CD4-positive, alpha-beta T cell treated with Interleukin-1 beta for 1 hour (primary cell): ENCODE measurements at regions not wholly inside any gene's neighbourhood (a gene's known extent, or its start where the extent isn't known, plus 50 kb on each side); places are given as distances from the start of the nearest gene placed in this dataset.
"Not testable (repeated sequence)": the region's sequence is repeated elsewhere in the genome, so short reads cannot be mapped to it uniquely, and the experiment has no call there.

Source experiments
- DNase-seq, 2 donors: peaks; one replicate each; pipeline ENCODE4 v3.0.0-alpha.2; 2020 to 2022

DNA sequence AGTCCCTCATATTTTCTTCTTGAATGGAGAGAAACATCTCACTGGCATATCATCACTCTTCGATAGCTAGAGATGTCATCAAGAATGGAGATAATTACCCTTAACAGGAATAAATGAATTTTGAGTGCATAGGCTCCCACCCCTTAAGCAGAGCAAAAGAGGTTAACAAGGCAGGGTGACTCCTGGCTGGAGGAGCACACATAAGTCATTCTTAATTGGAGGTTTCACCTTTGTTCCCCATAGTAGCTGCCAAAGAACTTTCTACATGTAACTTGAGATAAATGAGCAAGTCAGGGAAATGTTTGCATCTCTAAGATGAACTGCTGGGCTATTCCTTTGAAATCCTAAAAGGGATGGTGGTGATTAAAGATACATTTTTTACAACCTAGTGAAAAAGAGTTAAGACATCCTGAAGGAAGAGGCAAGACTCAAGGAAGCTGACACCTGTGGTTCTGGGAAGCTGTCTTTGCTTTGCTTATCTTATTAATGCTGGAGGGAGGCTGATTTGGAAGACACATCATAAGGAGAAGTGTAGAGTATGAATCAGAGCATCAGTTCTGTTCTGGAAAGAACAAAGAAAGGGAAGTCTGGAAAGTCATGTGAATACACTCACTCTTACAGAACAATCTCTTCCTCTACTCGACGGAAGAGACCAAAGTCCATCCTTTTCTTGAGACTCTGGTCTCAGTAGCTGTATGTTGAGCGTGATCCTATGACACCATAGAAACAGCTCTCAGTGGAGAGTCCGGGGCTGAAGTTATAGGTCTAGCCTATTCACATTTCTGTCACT, 326.3 kb downstream of the OSTF1 start:
- DNase-seq = no peak

- no peak for DNase-seq
Observed at GRCh38 chr9:75417471-75417870, 329.2 kb downstream of the OSTF1 start.

DNA sequence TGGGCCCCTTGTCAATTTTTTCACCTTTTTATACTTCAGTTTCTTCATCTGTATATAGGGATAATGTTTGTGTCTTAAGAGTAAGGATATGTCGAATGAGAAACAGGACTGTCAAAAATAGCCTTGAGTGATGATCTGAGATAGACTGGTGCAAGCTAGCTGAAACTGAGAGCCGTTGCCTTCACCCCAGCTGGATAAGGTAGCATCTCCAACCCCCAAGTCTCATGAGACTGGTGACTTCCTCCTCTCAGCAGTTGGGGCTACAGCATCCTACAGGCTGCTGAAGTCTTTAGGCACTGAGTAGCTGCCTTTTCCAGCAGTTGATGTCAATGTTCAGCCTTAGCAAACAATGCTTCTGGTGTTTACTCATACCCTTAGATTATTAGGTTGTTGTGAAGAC, 330.2 kb downstream of the OSTF1 start:
- DNase-seq = no peak

DNA sequence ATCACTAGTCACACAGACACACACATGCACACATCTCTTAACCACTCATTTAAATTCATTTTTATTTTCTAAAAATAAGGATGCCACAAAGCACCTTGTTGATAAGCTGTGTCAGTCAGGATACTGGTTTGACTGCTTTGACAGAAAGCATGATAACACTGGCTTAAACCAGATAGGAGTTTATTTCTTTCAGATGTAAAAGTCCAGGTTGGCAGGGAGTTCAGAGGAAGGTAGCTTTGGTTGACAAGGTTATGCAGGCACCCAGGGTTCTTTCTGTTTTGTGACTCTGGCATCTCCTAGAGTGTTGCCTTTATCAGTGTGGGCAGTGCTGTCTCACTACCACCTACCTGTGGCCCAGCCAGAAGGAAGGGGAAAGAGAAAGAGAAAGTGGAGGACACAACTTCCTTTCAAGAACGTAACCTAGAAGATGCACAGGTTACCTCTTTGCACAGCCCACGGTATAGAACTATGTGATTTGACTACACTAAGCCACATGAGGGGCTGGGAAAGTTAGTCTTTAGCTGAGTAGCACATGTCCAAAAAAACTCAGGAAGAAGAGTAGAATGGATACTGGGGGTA, 334.7 kb downstream of the OSTF1 start:
- no peak for DNase-seq

DNA sequence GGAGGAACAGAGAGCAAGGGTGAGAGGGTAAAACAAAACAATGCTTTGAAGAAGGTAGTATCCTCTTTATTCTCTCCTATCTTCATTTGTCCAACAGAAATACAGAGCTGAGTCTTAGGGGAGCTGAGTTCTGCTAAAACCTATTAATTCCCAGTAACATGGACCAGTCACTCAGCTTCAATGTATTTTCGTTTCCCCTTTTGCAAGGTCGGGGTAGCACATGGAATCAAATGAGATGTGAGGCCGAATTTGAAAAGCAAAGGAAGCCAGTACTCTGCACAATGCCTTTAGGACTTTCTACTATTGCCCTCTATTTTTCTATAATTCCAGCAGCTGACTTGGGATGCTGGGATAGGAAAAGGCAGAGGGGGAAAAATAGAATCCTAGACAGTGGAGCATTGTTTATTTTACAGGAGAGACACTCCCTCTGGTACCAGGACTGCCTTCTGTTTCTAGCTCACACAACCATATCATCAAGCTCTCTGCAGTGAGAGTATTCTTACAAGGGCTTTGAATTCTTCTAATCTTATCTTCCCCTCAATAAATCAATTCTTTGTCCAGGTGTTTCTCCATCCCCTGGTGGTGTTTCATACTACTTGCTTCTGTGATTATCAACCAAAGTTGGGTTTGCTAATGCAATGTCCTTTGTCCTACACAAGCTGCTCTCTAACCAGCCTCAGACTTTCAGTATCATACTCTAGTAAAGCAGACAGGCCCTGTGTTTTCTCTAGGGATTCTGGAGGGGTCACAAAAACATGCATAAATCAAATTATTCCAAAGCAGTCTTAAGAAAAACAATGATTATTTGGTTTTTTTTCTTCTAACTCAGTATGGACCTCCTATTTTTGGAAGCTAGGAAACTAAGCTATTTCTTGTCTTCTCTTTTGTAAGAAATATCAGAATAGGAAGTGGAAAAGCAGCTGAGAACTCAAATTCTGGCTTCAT, 341.5 kb downstream of the OSTF1 start:
- no peak for DNase-seq

DNA sequence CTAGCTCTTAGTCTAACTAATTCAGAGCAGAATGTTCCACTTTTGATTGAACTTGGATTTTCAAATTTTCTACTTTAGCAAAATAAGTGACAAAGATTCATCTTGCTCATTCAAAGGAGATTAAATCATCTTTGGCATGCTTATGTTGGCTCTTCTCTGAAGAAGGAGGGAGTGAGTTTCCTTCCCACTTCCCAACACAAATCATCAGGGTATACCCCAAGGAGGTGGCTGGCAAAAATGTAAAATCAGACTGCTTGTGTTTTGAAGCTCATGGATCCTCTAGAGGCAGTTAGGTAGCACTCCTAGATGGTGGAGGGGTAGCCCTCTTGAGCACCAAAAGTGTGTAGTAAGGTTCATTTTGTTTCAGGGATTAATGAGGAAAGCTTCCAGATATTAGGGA, 343.1 kb downstream of the OSTF1 start:
- DNase-seq = no peak

- DNase-seq = no peak
Observed at GRCh38 chr9:75432386-75432785, 344.1 kb downstream of the OSTF1 start.

DNA sequence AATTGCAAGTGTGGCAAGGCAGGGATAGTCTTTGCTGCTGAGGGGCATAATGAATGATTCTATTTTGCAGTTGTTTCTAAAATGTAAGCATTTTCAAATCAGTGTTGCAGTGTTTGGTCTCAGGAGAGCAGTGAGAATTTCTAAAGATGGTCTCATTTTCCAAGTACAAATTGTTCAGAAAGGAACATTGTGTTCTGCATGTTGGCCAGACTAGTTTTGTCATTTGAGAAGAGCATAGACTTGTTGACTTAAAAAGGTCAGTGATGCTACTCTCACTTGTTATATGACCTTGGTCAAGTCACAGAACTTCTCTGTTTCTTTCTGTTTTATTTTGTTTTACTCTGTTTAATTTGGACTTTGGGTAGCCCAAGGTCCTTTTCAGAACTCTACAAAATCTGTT, 344.6 kb downstream of the OSTF1 start:
- DNase-seq = no peak

- DNase-seq = no peak
Observed at GRCh38 chr9:75438716-75439115, 350.4 kb downstream of the OSTF1 start.

DNA sequence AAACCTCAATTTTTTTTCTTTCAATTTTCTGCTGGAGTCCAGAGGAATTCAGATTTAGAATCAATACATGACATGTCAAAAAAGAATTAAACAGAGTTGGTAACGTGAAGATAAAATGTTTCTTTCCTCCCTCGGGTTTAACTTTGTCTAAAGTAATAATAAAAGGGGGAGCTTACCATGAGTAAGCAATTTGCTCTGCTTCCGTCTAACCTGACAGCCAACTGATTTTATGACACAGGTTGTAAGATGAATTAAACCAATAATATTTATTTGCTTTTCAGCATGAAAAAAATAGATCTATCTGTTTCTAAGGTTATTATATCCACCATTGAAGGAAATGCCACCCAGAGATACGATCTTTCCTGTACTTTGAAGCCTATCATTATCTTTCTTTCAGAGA, 352.6 kb downstream of the OSTF1 start:
- no peak for DNase-seq

GRCh38 chr9:75445144-75445543, 356.8 kb downstream of the OSTF1 start:
- no peak for DNase-seq

DNA sequence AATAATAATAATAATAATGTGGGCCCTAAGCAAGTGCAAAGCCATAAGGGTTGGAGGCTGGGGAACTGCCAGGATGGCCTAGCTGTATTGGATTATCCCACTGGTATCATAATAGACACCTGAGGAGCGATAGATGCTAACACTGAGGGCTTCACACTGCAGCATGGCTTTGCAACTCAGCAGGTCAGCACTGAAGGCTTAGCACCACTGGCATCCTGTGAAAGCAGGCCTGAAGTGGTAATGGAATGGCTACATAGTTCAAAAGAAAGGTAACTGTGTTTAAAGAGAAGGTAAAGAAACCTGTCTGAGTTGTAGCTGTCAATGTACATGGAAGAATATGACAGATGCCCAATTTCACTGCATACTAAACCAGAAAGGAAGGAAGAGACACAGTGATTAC, 359.0 kb downstream of the OSTF1 start:
- DNase-seq = no peak

GRCh38 chr9:75448281-75448680, 360.0 kb downstream of the OSTF1 start:
- no peak for DNase-seq

GRCh38 chr9:75448955-75449354, 360.6 kb downstream of the OSTF1 start:
- DNase-seq = no peak

DNA sequence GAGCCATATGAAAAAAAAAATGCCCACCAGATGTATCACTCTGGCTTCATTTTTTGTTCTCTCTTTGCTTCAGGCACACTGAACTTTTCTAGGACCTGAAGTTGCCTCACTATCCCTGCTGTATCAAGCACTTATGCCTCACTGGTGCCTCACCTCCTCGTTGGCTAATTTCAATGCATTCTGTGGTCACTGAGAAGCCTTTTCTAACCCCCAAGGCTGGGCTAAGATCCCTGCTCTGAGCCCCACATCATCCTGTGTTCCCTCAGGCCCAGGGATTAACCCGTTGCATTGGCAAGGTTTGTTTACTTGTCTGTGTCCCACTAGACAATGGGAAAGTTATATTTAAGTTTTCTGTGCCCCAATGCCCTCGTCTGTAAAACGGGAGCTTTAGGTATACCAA, 362.7 kb downstream of the OSTF1 start:
- DNase-seq = no peak

- no peak for DNase-seq
Observed at GRCh38 chr9:75451505-75451904, 363.2 kb downstream of the OSTF1 start.

GRCh38 chr9:75452512-75452911, 364.2 kb downstream of the OSTF1 start:
- DNase-seq = no peak

DNA sequence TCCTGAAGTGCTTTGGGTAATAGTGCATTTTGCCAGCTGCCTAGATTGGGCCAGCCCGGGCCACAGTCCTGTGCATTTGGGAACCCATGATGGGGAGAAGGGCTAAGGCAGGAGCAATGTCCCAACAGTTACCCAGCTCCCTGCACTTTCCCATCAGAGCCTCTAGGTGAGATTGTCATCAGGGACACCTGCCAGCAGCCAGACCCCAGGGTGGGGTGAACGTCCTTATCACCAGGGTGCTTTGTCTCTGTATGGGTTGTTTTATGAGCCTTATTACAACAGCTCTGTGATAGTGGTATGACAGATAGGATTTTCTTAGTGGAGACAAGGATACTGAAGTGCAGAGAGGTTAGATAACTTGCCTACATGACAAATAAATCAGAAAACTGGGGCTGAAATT, 365.7 kb downstream of the OSTF1 start:
- no peak for DNase-seq

- no peak for DNase-seq
Observed at GRCh38 chr9:75454891-75455290, 366.6 kb downstream of the OSTF1 start.

GRCh38 chr9:75455444-75455921, 367.2 kb downstream of the OSTF1 start:
- DNase-seq = no peak

GRCh38 chr9:75456698-75457097, 368.4 kb downstream of the OSTF1 start:
- DNase-seq = no peak

- DNase-seq = no peak
Observed at GRCh38 chr9:75457474-75458011, 369.2 kb downstream of the OSTF1 start.

DNA sequence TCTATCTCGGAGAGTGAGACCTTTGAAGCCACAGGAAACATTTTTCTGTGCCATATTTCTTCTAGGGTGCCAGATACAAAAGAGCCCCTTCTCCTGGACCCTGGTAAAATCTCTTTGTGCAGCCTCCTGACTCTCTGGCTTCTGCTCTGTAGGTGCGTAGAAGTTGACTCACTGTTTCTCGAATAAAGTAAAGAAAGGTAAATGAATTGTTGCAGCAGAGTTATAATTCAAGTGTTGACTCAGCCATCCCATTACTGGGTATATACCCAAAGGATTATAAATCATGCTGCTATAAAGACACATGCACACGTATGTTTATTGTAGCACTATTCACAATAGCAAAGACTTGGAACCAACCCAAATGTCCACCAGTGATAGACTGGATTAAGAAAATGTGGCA, 371.0 kb downstream of the OSTF1 start:
- not testable (repeated sequence) for DNase-seq
